ENCODE measurements at regions not wholly inside any gene's neighbourhood (a gene's known extent, or its start where the extent isn't known, plus 50 kb on each side); places are given as distances from the start of the nearest gene placed in this dataset.

DNA sequence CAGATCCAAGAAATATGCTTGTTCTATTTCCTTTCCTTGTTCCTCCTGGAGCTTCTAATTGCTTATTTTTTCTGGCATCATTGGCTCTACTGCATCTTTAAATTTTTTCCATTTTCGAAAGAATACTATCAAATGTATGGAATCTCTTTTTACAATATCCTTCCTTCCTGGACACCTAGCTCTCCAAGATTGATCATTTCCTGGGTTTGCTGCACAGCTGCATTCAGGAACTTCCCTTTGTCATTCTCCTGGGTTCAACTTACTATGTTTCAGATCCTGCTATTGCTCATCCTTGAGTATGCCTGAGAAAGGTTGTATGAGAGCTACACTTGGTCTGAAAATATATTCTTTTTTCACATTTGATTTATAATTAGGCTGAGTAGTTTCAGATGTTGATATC is 73.7 kb upstream of the ERCC6L2 start:
- POLR2A ChIA-PET (ENCODE audit: low non-redundant PET): no interaction called here

DNA sequence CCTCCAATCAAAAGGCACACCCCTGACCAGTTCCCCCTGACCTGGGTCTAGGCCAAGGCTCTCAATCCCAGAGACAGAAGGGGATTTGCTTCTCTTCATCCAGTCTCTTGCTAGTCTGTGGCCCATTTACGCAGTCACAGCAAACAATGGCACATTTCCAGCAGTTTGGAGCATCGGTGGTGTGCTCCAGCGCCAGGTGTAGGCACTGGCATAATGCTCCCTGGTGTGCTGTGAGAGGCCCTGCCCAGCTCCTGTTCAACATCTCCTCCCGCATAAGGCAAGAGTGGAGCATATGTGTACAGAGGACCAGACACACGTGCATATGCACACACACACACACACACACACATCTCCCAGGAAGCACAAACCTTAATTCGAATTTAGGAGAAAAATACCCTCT is 79.5 kb upstream of the ERCC6L2 start:
- Histone ChIP-seq H3K27ac (ENCODE audit: low read depth, low read length, poor library complexity, severe bottlenecking) (no peak overlapping the region), H3K27me3 (replicated peaks; ENCODE audit: insufficient read depth, low read depth, low read length, poor library complexity) (no peaks in the 10 kb centered on the region), H3K36me3 (ENCODE audit: insufficient read depth, low read length, poor library complexity, severe bottlenecking) (no peaks in the 10 kb centered on the region), H3K4me1 (ENCODE audit: insufficient read depth, low read length, poor library complexity, severe bottlenecking) (no peaks in the 10 kb centered on the region), H3K4me3 (ENCODE audit: low read depth, low read length, poor library complexity, severe bottlenecking) (no peak overlapping the region), H3K9me3 (ENCODE audit: low read depth, low read length, poor library complexity, severe bottlenecking) (no peaks in the 10 kb centered on the region)
- ChIA-PET CTCF (no interaction called here), POLR2A (ENCODE audit: low non-redundant PET) (no interaction called here)
- no TSS peak for BruUV-seq (replicated peaks)
- DNase-seq (ENCODE audit: low spot score): no peak
- intact Hi-C loops (cut with micrococcal nuclease; ENCODE audit: unreplicated experiment): no loop called here
- TF ChIP-seq, protein P1, sequence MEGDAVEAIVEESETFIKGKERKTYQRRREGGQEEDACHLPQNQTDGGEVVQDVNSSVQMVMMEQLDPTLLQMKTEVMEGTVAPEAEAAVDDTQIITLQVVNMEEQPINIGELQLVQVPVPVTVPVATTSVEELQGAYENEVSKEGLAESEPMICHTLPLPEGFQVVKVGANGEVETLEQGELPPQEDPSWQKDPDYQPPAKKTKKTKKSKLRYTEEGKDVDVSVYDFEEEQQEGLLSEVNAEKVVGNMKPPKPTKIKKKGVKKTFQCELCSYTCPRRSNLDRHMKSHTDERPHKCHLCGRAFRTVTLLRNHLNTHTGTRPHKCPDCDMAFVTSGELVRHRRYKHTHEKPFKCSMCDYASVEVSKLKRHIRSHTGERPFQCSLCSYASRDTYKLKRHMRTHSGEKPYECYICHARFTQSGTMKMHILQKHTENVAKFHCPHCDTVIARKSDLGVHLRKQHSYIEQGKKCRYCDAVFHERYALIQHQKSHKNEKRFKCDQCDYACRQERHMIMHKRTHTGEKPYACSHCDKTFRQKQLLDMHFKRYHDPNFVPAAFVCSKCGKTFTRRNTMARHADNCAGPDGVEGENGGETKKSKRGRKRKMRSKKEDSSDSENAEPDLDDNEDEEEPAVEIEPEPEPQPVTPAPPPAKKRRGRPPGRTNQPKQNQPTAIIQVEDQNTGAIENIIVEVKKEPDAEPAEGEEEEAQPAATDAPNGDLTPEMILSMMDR (conservative IDR thresholded peaks at IDR 0.05; ENCODE audit: low read depth, low read length): no peak
- no peak for TF ChIP-seq EZH2 (IDR thresholded peaks at IDR 0.05; ENCODE audit: borderline replicate concordance, low read depth, low read length, poor library complexity, severe bottlenecking)

More for the DNA sequence above, 73.7 kb upstream of the ERCC6L2 start:
- BruUV-seq (replicated peaks): no TSS peak
- Histone ChIP-seq H3K4me1 (ENCODE audit: insufficient read depth, low read length, poor library complexity, severe bottlenecking) (peaks cover 6% of the 10 kb centered on the region), H3K36me3 (ENCODE audit: insufficient read depth, low read length, poor library complexity, severe bottlenecking) (no peaks in the 10 kb centered on the region), H3K4me3 (ENCODE audit: low read depth, low read length, poor library complexity, severe bottlenecking) (no peak overlapping the region), H3K27me3 (replicated peaks; ENCODE audit: insufficient read depth, low read depth, low read length, poor library complexity) (no peaks in the 10 kb centered on the region), H3K27ac (ENCODE audit: low read depth, low read length, poor library complexity, severe bottlenecking) (no peak overlapping the region), H3K9me3 (ENCODE audit: low read depth, low read length, poor library complexity, severe bottlenecking) (no peaks in the 10 kb centered on the region)
- intact Hi-C loops (cut with micrococcal nuclease; ENCODE audit: unreplicated experiment): no loop called here
- CTCF ChIA-PET: no interaction called here
- no peak for TF ChIP-seq EZH2 (IDR thresholded peaks at IDR 0.05; ENCODE audit: borderline replicate concordance, low read depth, low read length, poor library complexity, severe bottlenecking)
- TF ChIP-seq, protein P1 (conservative IDR thresholded peaks at IDR 0.05; ENCODE audit: low read depth, low read length): no peak
- DNase-seq (ENCODE audit: low spot score): peak; percentile 64

DNA sequence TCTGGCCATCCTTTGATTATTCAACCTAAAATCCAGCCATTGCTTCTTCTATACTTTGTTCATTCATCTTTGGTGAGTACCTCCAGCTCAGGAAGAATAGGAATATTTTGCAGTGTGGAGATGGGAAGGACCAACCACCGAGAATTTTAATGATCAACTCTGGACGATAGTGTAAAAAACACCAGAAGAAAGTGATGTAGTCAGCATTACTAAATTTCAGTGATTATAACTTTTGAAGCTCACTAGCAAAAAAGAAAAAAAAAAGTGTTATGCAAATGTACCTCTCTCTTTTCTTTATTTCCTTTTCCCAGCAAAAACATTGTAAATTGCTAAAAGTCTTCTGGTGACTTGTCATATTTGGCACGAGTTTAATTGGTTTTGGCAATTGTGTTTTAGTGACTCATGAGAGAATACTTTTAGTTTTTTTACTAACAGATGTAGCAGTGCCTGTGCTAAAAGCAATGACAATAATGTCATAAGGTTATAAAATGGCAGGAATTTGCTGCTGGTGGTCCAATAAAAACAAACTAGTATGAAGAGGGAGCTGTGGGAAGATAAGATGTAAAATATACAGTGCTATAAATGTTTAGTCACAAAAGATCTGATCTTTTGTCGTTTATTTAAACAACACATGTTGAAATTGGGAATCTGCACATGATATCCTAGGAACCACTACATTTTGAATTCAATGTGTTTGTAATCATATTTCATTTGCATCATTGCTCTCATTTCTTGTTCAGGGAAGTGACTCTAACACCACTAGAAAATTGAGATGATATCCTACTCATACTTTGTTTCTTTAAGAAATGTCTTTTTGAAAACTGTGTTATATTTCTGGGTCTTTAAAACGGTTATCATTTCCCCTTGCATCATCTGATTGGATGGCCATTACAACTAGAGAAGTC is 81.3 kb upstream of the ERCC6L2 start:
- H3K4me1 ChIP-seq (ENCODE audit: insufficient read depth, low read length, poor library complexity, severe bottlenecking): no peaks in the 10 kb centered on the region
- CTCF ChIA-PET: no interaction called here
- TF ChIP-seq, protein P1 (conservative IDR thresholded peaks at IDR 0.05; ENCODE audit: low read depth, low read length): no peak
- no peak for TF ChIP-seq EZH2 (IDR thresholded peaks at IDR 0.05; ENCODE audit: borderline replicate concordance, low read depth, low read length, poor library complexity, severe bottlenecking)
- no TSS peak for BruUV-seq (replicated peaks)
- peak; percentile 71 for DNase-seq (ENCODE audit: low spot score)
- H3K27me3 ChIP-seq (replicated peaks; ENCODE audit: insufficient read depth, low read depth, low read length, poor library complexity): no peaks in the 10 kb centered on the region
- POLR2A ChIA-PET (ENCODE audit: low non-redundant PET): no interaction called here
- H3K36me3 ChIP-seq (ENCODE audit: insufficient read depth, low read length, poor library complexity, severe bottlenecking): no peaks in the 10 kb centered on the region
- no peak overlapping the region for H3K4me3 ChIP-seq (ENCODE audit: low read depth, low read length, poor library complexity, severe bottlenecking)
- no peaks in the 10 kb centered on the region for H3K9me3 ChIP-seq (ENCODE audit: low read depth, low read length, poor library complexity, severe bottlenecking)
- intact Hi-C loops (cut with micrococcal nuclease; ENCODE audit: unreplicated experiment): no loop called here
- no peak overlapping the region for H3K27ac ChIP-seq (ENCODE audit: low read depth, low read length, poor library complexity, severe bottlenecking)

Data from A673 (cell line).